Stomach (tissue), 8 donors: ENCODE measurements at regions not wholly inside any gene's neighbourhood (a gene's known extent, or its start where the extent isn't known, plus 50 kb on each side); places are given as distances from the start of the nearest gene placed in this dataset.

Experiments used
- DNase-seq, 2 donors: peaks; one replicate each; pipeline versions ENCODE4 v3.0.0 to v3.0.0-alpha.2; 2013 to 2019
- H3K27ac ChIP-seq, 5 donors: fragments of 200-600 bp in 4 of 5; sonication (generic) in 4 of 5; one replicate each; pipeline ENCODE4 v1.5.1; 2013 to 2019; ENCODE audit warnings: mild to moderate bottlenecking in 1 of 5, moderate library complexity in 1 of 5
- H3K27me3 ChIP-seq, 3 donors: fragments of 200-600 bp; sonication (generic); one replicate each; pipeline ENCODE4 v1.5.1; 2017 to 2019; ENCODE audit warnings: mixed run types in 1 of 3
- H3K36me3 ChIP-seq, 4 donors: fragments of 200-600 bp; sonication (generic); 1 replicate in 3 of 4; 2 replicates in 1 of 4; pipeline ENCODE4 v1.5.1; 2016 to 2019
- H3K4me1 ChIP-seq, 4 donors: fragments of 200-600 bp; sonication (generic); one replicate each; pipeline ENCODE4 v1.5.1; 2016 to 2019
- H3K4me3 ChIP-seq, 4 donors: fragments of 200-600 bp; sonication (generic) in 3 of 4; one replicate each; pipeline ENCODE4 v1.5.1; 2016 to 2019; ENCODE audit warnings: mild to moderate bottlenecking in 1 of 4
- H3K9me3 ChIP-seq, 4 donors: fragments of 200-600 bp; sonication (generic); one replicate each; pipeline ENCODE4 v1.5.1; 2016 to 2019
- EP300 ChIP-seq: sonication (generic); formaldehyde crosslinking; IDR thresholded peaks from one replicate; pipeline ENCODE4 v1.6.1; 2017; ENCODE audit warnings: antibody characterized with exemption
- POLR2A ChIP-seq, 4 donors: fragments of 450-650 bp; IDR thresholded peaks; one replicate each; pipeline ENCODE4 v1.6.1; 2016; ENCODE audit warnings: antibody characterized with exemption in 4 of 4, control low read depth in 2 of 4, mild to moderate bottlenecking in 1 of 4, moderate library complexity in 1 of 4
- POLR2AphosphoS5 ChIP-seq, 3 donors: sonication (generic); formaldehyde crosslinking; IDR thresholded peaks; one replicate each; pipeline ENCODE4 v1.6.1; 2016; ENCODE audit warnings: antibody characterized with exemption in 3 of 3
- WGBS, 5 donors: extraction: QIAGEN DNeasy Blood & Tissue Kit in 3 of 5; methylation state at CpG; one replicate each; pipeline versions ENCODE4 v1.1.5 to v1.1.7; 2013 to 2018; 5-methylcytosine and 5-hydroxymethylcytosine counted together
- intact Hi-C: fragments of 100-400 bp; cut with DNase I; formaldehyde crosslinking; loops from one replicate; pipeline ENCODE4 v1.15.1; 2023; ENCODE audit warnings: low total_unique reads
- TF ChIP-seq, protein P1 (sequence below), 7 experiments: fragments of 450-650 bp in 4 of 7; fragments of 200-600 bp in 3 of 7; sonication (generic) in 3 of 7; IDR thresholded peaks; one replicate each; pipeline ENCODE4 v1.5.1; 2016 to 2019; ENCODE audit warnings: antibody characterized with exemption in 7 of 7, control low read depth in 2 of 7, mild to moderate bottlenecking in 1 of 7
- donor health status: healthy with polysubstance abuse.
- donor health status: Bipolar disorder and iron deficiency.
- donor health status: healthy.

DNA sequence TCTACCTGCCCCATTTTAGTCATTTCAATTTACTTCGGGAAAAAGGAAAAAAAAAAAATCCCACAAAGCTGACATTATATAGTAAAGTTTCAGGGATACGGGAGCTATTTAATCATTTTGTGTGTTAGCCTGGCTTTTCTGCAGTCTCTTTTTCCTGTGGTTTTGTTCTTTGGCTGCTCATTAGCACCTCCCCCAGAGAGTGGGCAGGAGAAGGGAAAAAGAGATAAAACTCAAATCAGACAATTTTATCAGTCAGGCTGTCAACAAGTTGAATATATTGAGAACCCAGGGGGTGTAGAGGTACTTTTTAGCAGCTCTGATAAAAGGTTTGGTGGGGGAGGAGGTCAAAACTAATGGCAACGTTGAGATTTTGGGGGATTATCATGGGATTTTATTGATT is 559.0 kb upstream of the PSMD7 start:
- H3K4me1 ChIP-seq: no peaks in the 10 kb centered on the region
- intact Hi-C loops: no loop called here
- WGBS, 5 donors: 22 to 43% (median 26%) methylated on average over 3 of the region's 3 CpGs
- DNase-seq: no peak
- no peaks in the 10 kb centered on the region for H3K27me3 ChIP-seq
- H3K36me3 ChIP-seq: no peaks in the 10 kb centered on the region
- TF ChIP-seq EP300: no peak
- no peak for TF ChIP-seq POLR2A (IDR thresholded peaks at IDR 0.05)
- no peak for TF ChIP-seq POLR2AphosphoS5 (IDR thresholded peaks at IDR 0.05)
- TF ChIP-seq, protein P1, sequence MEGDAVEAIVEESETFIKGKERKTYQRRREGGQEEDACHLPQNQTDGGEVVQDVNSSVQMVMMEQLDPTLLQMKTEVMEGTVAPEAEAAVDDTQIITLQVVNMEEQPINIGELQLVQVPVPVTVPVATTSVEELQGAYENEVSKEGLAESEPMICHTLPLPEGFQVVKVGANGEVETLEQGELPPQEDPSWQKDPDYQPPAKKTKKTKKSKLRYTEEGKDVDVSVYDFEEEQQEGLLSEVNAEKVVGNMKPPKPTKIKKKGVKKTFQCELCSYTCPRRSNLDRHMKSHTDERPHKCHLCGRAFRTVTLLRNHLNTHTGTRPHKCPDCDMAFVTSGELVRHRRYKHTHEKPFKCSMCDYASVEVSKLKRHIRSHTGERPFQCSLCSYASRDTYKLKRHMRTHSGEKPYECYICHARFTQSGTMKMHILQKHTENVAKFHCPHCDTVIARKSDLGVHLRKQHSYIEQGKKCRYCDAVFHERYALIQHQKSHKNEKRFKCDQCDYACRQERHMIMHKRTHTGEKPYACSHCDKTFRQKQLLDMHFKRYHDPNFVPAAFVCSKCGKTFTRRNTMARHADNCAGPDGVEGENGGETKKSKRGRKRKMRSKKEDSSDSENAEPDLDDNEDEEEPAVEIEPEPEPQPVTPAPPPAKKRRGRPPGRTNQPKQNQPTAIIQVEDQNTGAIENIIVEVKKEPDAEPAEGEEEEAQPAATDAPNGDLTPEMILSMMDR (IDR thresholded peaks at IDR 0.05): no peak
- no peak overlapping the region for H3K4me3 ChIP-seq
- H3K27ac ChIP-seq: no peak overlapping the region
- no peaks in the 10 kb centered on the region for H3K9me3 ChIP-seq

DNA sequence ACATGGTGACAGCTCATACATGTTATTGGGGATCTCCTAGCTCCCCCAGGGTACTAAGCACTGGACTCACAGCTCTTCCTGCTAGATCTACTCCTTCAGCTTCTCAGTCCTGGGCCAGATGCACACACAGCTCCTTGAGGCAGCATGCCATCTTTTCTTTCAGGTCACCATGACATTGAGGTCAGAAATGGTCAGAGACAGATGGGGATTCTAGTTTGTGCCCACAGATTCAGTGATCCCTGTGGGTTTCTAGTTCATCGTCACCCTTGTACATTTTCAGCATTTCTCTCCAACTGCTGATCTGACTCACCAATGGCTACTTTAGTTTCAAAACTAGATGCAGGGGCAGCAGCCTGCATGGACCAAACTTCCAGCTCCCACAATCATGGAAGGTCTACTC is 560.7 kb upstream of the PSMD7 start:
- 80 to 94% (median 91%) methylated on average over 1 of the region's 1 CpG for WGBS, 5 donors
- no peaks in the 10 kb centered on the region for H3K9me3 ChIP-seq
- H3K36me3 ChIP-seq: no peaks in the 10 kb centered on the region
- DNase-seq: no peak
- intact Hi-C loops: no loop called here
- H3K4me3 ChIP-seq: no peak overlapping the region
- H3K4me1 ChIP-seq: no peaks in the 10 kb centered on the region
- no peaks in the 10 kb centered on the region for H3K27me3 ChIP-seq
- H3K27ac ChIP-seq: no peak overlapping the region
- TF ChIP-seq EP300 (no peak), POLR2A (IDR thresholded peaks at IDR 0.05) (no peak), POLR2AphosphoS5 (IDR thresholded peaks at IDR 0.05) (no peak)
- TF ChIP-seq, protein P1 (IDR thresholded peaks at IDR 0.05): no peak

DNA sequence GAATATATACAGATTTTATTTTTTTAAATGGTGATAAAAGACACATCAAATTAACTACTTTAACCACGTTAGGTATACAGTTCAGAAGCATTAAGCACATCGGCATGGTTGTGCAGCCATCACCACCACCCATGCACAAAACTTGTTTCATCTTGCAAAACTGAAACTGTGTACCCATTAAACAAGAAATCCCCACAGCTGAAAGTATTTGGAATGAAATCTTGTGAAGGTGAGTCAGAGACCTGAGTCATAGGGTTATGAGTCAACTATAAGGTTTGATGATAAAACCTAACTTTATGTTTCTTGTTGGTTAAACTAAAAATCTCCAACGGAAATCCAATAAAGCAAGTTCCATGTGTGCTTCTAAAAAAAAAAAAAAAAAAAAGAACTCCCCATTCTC is 561.6 kb upstream of the PSMD7 start:
- WGBS, 5 donors: 61 to 68% (median 63%) methylated on average over 3 of the region's 3 CpGs
- Histone ChIP-seq H3K9me3 (no peaks in the 10 kb centered on the region), H3K4me1 (no peaks in the 10 kb centered on the region), H3K27me3 (no peaks in the 10 kb centered on the region), H3K36me3 (no peaks in the 10 kb centered on the region), H3K27ac (no peak overlapping the region), H3K4me3 (no peak overlapping the region)
- TF ChIP-seq, protein P1 (IDR thresholded peaks at IDR 0.05): no peak
- TF ChIP-seq POLR2A (IDR thresholded peaks at IDR 0.05) (no peak), EP300 (no peak), POLR2AphosphoS5 (IDR thresholded peaks at IDR 0.05) (no peak)
- DNase-seq: no peak
- intact Hi-C loops: no loop called here

DNA sequence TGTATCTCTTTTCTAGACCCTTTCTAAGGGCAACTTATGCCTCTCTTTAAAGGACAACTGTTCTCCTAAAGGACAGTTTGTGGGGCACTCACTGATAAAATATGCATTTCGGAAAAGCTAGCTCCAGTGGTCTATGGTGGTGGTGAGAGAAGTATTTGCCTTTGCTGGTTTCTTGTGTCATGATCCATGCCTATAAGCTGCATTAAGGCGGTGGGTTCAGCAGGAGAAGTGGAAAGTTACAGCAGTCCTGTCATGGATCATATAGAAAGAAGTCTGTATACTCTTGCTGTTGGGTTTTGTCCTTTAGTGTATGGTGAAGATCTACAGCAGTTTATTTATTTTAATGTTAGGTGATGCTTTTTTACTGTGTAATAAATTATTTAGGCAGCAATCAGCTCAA is 563.9 kb upstream of the PSMD7 start:
- H3K27ac ChIP-seq: no peak overlapping the region
- no peaks in the 10 kb centered on the region for H3K9me3 ChIP-seq
- H3K4me1 ChIP-seq: no peaks in the 10 kb centered on the region
- H3K27me3 ChIP-seq: no peaks in the 10 kb centered on the region
- intact Hi-C loops: no loop called here
- no peaks in the 10 kb centered on the region for H3K36me3 ChIP-seq
- H3K4me3 ChIP-seq: no peak overlapping the region
- DNase-seq: no peak
- 81 to 90% (median 82%) methylated on average over 2 of the region's 2 CpGs for whole genome bisulfite sequencing, 5 donors
- no peak for TF ChIP-seq EP300

DNA sequence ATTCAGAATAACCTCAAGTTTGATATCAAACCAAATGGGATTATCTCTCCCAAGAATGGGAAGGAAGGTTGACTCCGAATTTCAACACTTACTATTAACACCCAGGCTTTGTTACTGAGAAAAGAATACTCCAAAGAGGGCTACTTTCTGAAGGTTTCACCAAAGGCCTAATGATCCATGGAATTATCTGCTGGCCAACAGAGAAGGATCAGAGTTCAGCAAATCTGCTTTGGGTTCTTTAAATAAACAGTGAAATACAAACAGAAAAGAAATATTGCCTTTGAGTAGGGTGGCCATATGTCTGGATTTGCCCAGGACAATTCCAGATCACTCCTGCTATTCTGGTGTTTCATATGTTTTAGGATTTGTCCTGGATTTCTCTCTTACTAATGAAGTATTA is 564.5 kb upstream of the PSMD7 start:
- TF ChIP-seq POLR2A (IDR thresholded peaks at IDR 0.05) (no peak), EP300 (no peak), POLR2AphosphoS5 (IDR thresholded peaks at IDR 0.05) (no peak)
- TF ChIP-seq, protein P1 (IDR thresholded peaks at IDR 0.05): no peak
- no peaks in the 10 kb centered on the region for H3K36me3 ChIP-seq
- no peak overlapping the region for H3K27ac ChIP-seq
- WGBS, 5 donors: 70 to 94% (median 80%) methylated on average over 1 of the region's 1 CpG
- DNase-seq: no peak
- H3K4me1 ChIP-seq: no peaks in the 10 kb centered on the region
- no peaks in the 10 kb centered on the region for H3K27me3 ChIP-seq
- intact Hi-C loops: no loop called here
- no peaks in the 10 kb centered on the region for H3K9me3 ChIP-seq
- H3K4me3 ChIP-seq: no peak overlapping the region
